Activated B cell treated with CpG ODN at 0.5 μM for 24 hours (primary cell): ENCODE measurements at regions not wholly inside any gene's neighbourhood (a gene's known extent, or its start where the extent isn't known, plus 50 kb on each side); places are given as distances from the start of the nearest gene placed in this dataset.

ENCODE experiments used
- ATAC-seq: fragments of 200-7000 bp; cut with Tn5 transposase; one replicate; pipeline ENCODE4 v1.10.0; 2021; ENCODE audit warnings: low read depth, mild to moderate bottlenecking, moderate library complexity
- CTCF ChIA-PET: fragments of 350-600 bp; sonication (Branson Sonifier 250); formaldehyde crosslinking; loops from one replicate; lab custom pipeline; 2021; ENCODE audit warnings: antibody characterized with exemption; lab: Charles Lee
- POLR2A ChIA-PET: fragments of 350-600 bp; sonication (Branson Sonifier 250); formaldehyde crosslinking; loops from one replicate; lab custom pipeline; 2021; ENCODE audit warnings: antibody characterized with exemption; lab: Charles Lee
- DNase-seq: peaks from one replicate; pipeline ENCODE4 v3.0.0; 2022
- H3K27ac Mint-ChIP-seq: one replicate; pipeline ENCODE4 v1.8.0; 2020; ENCODE audit warnings: mixed read lengths
- H3K27me3 Mint-ChIP-seq: one replicate; pipeline ENCODE4 v1.8.0; 2021; ENCODE audit warnings: mixed read lengths
- H3K36me3 Mint-ChIP-seq: one replicate; pipeline ENCODE4 v1.8.0; 2021; ENCODE audit warnings: low read depth, mixed read lengths
- H3K4me1 Mint-ChIP-seq: one replicate; pipeline ENCODE4 v1.8.0; 2021; ENCODE audit warnings: mixed read lengths
- H3K4me3 Mint-ChIP-seq: one replicate; pipeline ENCODE4 v1.8.0; 2020; ENCODE audit warnings: mild to moderate bottlenecking, mixed read lengths
- H3K9me3 Mint-ChIP-seq: one replicate; pipeline ENCODE4 v1.8.0; 2020; ENCODE audit warnings: mixed read lengths
- CTCF ChIP-seq: fragments of 200-600 bp; IDR thresholded peaks from one replicate; pipeline ENCODE4 v1.8.0; 2022; ENCODE audit warnings: antibody characterized with exemption, mild to moderate bottlenecking
- intact Hi-C: fragments of 100-400 bp; cut with micrococcal nuclease; formaldehyde crosslinking; loops from one replicate; pipeline ENCODE4 v1.15.1; 2024

- Mint-ChIP-seq H3K9me3 (no peaks in the 10 kb centered on the region), H3K4me3 (no peak overlapping the region), H3K4me1 (no peaks in the 10 kb centered on the region), H3K36me3 (no peaks in the 10 kb centered on the region), H3K27me3 (no peaks in the 10 kb centered on the region), H3K27ac (no peak overlapping the region)
- no peak for TF ChIP-seq CTCF
- CTCF ChIA-PET, result interaction anchor here (0.7 kb wide), 1 partner anchor 99 kb away, joined by 3 read pairs; no protein-coding TSS in a partner anchor
- DNase-seq, result no peak
- intact Hi-C loops, result no loop called here
- POLR2A ChIA-PET, result no interaction called here
- ATAC-seq, result no peak
These were observed 556.7 kb upstream of the TMPRSS15 start for GRCh38 chr21:18960306-18960705.

- ChIA-PET POLR2A (no interaction called here), CTCF (no interaction called here)
- Mint-ChIP-seq H3K36me3 (no peaks in the 10 kb centered on the region), H3K9me3 (no peaks in the 10 kb centered on the region), H3K27me3 (no peaks in the 10 kb centered on the region), H3K4me3 (no peak overlapping the region), H3K4me1 (no peaks in the 10 kb centered on the region), H3K27ac (no peak overlapping the region)
- DNase-seq (no peak), ATAC-seq (no peak)
- no peak for TF ChIP-seq CTCF
- intact Hi-C loops, result no loop called here
These were observed 566.8 kb upstream of the TMPRSS15 start for GRCh38 chr21:18970416-18970815.

GRCh38 chr21:18970941-18971340, 567.4 kb upstream of the TMPRSS15 start:
- H3K4me1 Mint-ChIP-seq, result no peaks in the 10 kb centered on the region
- no peak for DNase-seq
- intact Hi-C loops, result no loop called here
- no peak for TF ChIP-seq CTCF
- ChIA-PET CTCF (no interaction called here), POLR2A (no interaction called here)
- H3K4me3 Mint-ChIP-seq, result no peak overlapping the region
- ATAC-seq, result no peak
- no peaks in the 10 kb centered on the region for H3K36me3 Mint-ChIP-seq
- H3K27me3 Mint-ChIP-seq, result no peaks in the 10 kb centered on the region
- no peak overlapping the region for H3K27ac Mint-ChIP-seq
- H3K9me3 Mint-ChIP-seq, result no peaks in the 10 kb centered on the region

GRCh38 chr21:18985584-18985983, 582.0 kb upstream of the TMPRSS15 start:
- no peaks in the 10 kb centered on the region for H3K4me1 Mint-ChIP-seq
- no peaks in the 10 kb centered on the region for H3K27me3 Mint-ChIP-seq
- ATAC-seq, result no peak
- no peak overlapping the region for H3K4me3 Mint-ChIP-seq
- H3K27ac Mint-ChIP-seq, result no peak overlapping the region
- H3K36me3 Mint-ChIP-seq, result no peaks in the 10 kb centered on the region
- DNase-seq, result no peak
- no peak for TF ChIP-seq CTCF
- CTCF ChIA-PET, result no interaction called here
- POLR2A ChIA-PET, result no interaction called here
- H3K9me3 Mint-ChIP-seq, result peaks cover 3% of the 10 kb centered on the region
- intact Hi-C loops, result no loop called here

- Mint-ChIP-seq H3K4me3 (no peak overlapping the region), H3K4me1 (no peaks in the 10 kb centered on the region), H3K27me3 (no peaks in the 10 kb centered on the region), H3K9me3 (peaks cover 4% of the 10 kb centered on the region), H3K27ac (no peak overlapping the region), H3K36me3 (no peaks in the 10 kb centered on the region)
- POLR2A ChIA-PET, result no interaction called here
- intact Hi-C loops, result no loop called here
- no peak for DNase-seq
- no peak for ATAC-seq
- TF ChIP-seq CTCF, result no peak
- CTCF ChIA-PET, result no interaction called here
These were observed 582.6 kb upstream of the TMPRSS15 start for GRCh38 chr21:18986197-18986596.
